Bronchial epithelial cell (primary cell): ENCODE measurements at regions not wholly inside any gene's neighbourhood (a gene's known extent, or its start where the extent isn't known, plus 50 kb on each side); places are given as distances from the start of the nearest gene placed in this dataset.

Experiments
- DNase-seq: peaks from one replicate; pipeline ENCODE4 v3.0.0-alpha.2; 2010; ENCODE audit warnings: low read depth
- FAIRE-seq: peaks from 2 replicates; lab custom pipeline; 2011; peaks lifted over from hg19 to GRCh38; lab: Jason Lieb, UNC
- H3K27me3 ChIP-seq: 2 replicates; pipeline ENCODE4 v1.5.1; 2011; ENCODE audit warnings: low read length; ENCODE audit not compliant: control insufficient read depth, insufficient read depth
- H3K36me3 ChIP-seq: 2 replicates; pipeline ENCODE4 v1.5.1; 2011; ENCODE audit warnings: low read length; ENCODE audit not compliant: control insufficient read depth, insufficient read depth
- H3K4me3 ChIP-seq: 2 replicates; pipeline ENCODE4 v1.5.1; 2011; ENCODE audit warnings: mild to moderate bottlenecking, low read depth, low read length, control low read depth
- TF ChIP-seq, protein P1 (sequence below): IDR thresholded peaks from 2 replicates; pipeline ENCODE4 v1.5.1; 2011; ENCODE audit warnings: mild to moderate bottlenecking, moderate library complexity, low read length, control low read depth, inconsistent platforms; ENCODE audit not compliant: insufficient read depth, severe bottlenecking

- FAIRE-seq (no peak), DNase-seq (no peak)
- H3K4me3 ChIP-seq, result no peak overlapping the region
- TF ChIP-seq, protein P1, sequence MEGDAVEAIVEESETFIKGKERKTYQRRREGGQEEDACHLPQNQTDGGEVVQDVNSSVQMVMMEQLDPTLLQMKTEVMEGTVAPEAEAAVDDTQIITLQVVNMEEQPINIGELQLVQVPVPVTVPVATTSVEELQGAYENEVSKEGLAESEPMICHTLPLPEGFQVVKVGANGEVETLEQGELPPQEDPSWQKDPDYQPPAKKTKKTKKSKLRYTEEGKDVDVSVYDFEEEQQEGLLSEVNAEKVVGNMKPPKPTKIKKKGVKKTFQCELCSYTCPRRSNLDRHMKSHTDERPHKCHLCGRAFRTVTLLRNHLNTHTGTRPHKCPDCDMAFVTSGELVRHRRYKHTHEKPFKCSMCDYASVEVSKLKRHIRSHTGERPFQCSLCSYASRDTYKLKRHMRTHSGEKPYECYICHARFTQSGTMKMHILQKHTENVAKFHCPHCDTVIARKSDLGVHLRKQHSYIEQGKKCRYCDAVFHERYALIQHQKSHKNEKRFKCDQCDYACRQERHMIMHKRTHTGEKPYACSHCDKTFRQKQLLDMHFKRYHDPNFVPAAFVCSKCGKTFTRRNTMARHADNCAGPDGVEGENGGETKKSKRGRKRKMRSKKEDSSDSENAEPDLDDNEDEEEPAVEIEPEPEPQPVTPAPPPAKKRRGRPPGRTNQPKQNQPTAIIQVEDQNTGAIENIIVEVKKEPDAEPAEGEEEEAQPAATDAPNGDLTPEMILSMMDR, result no peak
- H3K36me3 ChIP-seq, result no peaks in the 10 kb centered on the region
- no peaks in the 10 kb centered on the region for H3K27me3 ChIP-seq
These were observed 141.4 kb upstream of the KCNJ6 start for GRCh38 chr21:38057626-38058025.

DNA sequence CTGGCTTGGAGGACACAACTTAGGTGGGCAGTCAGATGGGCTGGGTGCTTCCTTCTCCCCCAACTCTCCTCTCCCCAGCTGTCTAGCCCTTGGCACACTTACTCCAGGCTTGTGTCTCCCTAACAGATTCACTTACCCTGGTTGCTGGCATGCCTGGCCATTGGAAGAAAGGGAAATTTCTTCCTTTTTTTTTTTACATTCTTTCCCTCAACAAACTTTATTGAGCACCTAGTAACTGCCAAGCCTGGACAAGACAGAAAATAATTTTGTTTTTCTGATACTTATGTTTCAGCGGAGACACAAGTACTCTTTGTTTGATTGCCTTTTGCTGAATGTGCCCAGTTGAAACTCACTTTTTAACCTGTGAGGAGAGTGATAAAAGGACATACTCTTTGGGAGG is 144.3 kb upstream of the KCNJ6 start:
- no peak for DNase-seq
- no peak for FAIRE-seq

DNA sequence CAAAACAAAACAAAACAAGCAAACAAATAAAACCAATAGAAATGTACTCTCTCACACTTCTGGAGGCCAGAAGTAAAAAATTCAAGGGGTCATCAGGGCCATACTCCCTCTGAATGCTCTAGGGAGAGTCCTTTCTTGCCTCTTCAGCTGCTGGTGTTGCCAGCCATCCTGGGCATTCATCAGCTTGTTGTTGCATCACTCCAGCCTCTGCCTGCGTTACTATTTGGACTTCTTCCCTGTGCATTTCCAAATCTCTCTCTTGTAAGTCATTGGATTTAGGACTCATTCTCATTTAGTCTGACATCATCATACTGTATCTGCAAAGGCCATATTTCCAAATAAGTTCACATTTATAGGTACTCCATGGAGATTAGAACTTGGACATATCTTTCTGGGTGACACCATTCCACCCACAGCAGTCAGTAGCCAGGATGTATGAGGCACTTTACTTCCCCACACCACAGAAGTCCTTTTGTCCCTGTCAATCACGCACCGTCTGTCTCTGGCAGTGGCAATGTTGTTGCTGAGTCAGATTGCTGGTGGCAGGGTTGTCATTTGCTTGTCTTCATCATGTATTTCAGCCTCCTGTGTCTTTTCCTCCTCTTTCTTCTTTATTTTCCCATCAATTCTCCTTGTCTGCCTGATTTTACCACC is 151.0 kb upstream of the KCNJ6 start:
- peak; percentile 32 for FAIRE-seq
- TF ChIP-seq, protein P1, result no peak
- Histone ChIP-seq H3K36me3 (no peaks in the 10 kb centered on the region), H3K4me3 (no peak overlapping the region), H3K27me3 (no peaks in the 10 kb centered on the region)
- no peak for DNase-seq

More for the DNA sequence above, 144.3 kb upstream of the KCNJ6 start:
- Histone ChIP-seq H3K4me3 (no peak overlapping the region), H3K27me3 (no peaks in the 10 kb centered on the region), H3K36me3 (no peaks in the 10 kb centered on the region)
- TF ChIP-seq, protein P1, result no peak

GRCh38 chr21:38072489-38072888 is 156.2 kb upstream of the KCNJ6 start:
- H3K27me3 ChIP-seq, result no peaks in the 10 kb centered on the region
- H3K4me3 ChIP-seq, result no peak overlapping the region
- no peak for FAIRE-seq
- DNase-seq, result no peak
- TF ChIP-seq, protein P1, result no peak
- no peaks in the 10 kb centered on the region for H3K36me3 ChIP-seq

DNA sequence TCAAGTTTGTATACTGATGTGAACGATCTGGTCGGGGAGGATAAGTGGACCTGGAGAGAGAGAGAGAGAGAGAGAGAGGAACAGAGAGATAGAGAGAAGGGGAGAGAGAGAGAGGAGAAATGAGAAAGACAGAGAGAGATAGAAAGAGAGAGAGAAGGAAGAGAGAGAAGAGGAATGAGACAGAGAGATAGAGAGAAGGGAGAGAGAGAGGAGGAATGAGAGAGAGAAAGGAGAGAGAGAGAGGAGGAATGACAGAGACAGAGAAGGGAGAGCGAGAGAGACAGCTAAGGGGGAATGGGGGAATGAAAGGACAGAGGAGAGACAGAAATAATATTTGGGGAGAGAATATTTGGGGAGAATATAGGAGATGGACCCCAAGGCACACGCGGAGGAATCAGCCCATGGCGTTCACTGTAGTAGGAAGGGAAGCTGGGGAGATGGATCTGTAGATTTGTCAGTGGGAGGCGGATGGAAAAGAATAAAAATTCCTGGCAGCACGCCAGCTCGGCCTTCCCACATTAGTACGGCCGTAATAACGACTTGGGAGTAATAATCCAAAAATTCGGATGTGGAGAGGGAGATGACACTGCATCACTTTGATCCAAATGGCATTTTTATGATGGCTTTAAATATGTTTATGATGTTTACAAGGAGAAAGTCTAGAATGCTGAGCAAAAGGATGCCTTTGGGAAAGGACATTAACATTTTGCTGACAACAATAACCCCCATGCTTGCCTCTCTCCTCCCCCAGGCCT is 159.8 kb upstream of the KCNJ6 start:
- Histone ChIP-seq H3K4me3 (no peak overlapping the region), H3K36me3 (no peaks in the 10 kb centered on the region), H3K27me3 (no peaks in the 10 kb centered on the region)
- FAIRE-seq, result no peak
- TF ChIP-seq, protein P1, result no peak
- no peak for DNase-seq
